GM12878 (cell line): ENCODE measurements at regions not wholly inside any gene's neighbourhood (a gene's known extent, or its start where the extent isn't known, plus 50 kb on each side); places are given as distances from the start of the nearest gene placed in this dataset.

Experiments
- ATAC-seq: fragments of 200-7000 bp; cut with Tn5 transposase; 3 replicates; pipeline ENCODE4 v1.9.1; 2020; ENCODE audit warnings: mild to moderate bottlenecking, moderate library complexity
- BruUV-seq: library from RNA; stranded (reverse); fragments of 400-500 nt; replicated peaks from 2 replicates; lab custom pipeline; 2021; lab: Mats Ljungman, UMichigan
- CTCF ChIA-PET: fragments of 300-600 bp; sonication (Branson Sonifier 250); formaldehyde crosslinking; extraction: SDS; loops from one replicate; lab custom pipeline; 2021; ENCODE audit warnings: inconsistent platforms; lab: Yijun Ruan, JAX
- POLR2A ChIA-PET: fragments of 350-600 bp; formaldehyde crosslinking; extraction: SDS; loops from one replicate; lab custom pipeline; 2021; ENCODE audit warnings: inconsistent platforms; lab: Charles Lee
- RAD21 ChIA-PET: fragments of 300-600 bp; sonication (Branson Sonifier 250); formaldehyde crosslinking; loops from one replicate; lab custom pipeline; 2023; ENCODE audit warnings: antibody characterized with exemption; ENCODE audit not compliant: unreplicated experiment; lab: Charles Lee
- SMC1A ChIA-PET: fragments of 300-600 bp; sonication (Branson Sonifier 250); formaldehyde crosslinking; loops from one replicate; lab custom pipeline; 2023; ENCODE audit not compliant: unreplicated experiment, uncharacterized antibody; lab: Charles Lee
- DNase-seq: peaks from one replicate; pipeline ENCODE4 v3.0.0-alpha.2; 2011; ENCODE audit warnings: low read depth, low spot score
- FAIRE-seq: peaks from 3 replicates; lab custom pipeline; 2011; peaks lifted over from hg19 to GRCh38; lab: Jason Lieb, UNC
- H2AFZ ChIP-seq: 2 replicates; pipeline ENCODE4 v1.6.0; 2011; ENCODE audit warnings: low read depth, low read length, control low read depth; ENCODE audit not compliant: control insufficient read depth
- H3K27ac ChIP-seq: 2 replicates; pipeline ENCODE4 v1.5.1; 2011; ENCODE audit warnings: control low read depth; ENCODE audit not compliant: control insufficient read depth, insufficient read depth
- H3K27me3 ChIP-seq, 2 experiments: replicated peaks in 1 of 2; 2 replicates each; pipeline versions ENCODE4 v1.6.0 to v1.6.1; 2011; ENCODE audit warnings: low read length in 1 of 2; ENCODE audit not compliant: control insufficient read depth in 2 of 2, insufficient read depth in 2 of 2
- H3K36me3 ChIP-seq, 2 experiments: 2 replicates each; pipeline ENCODE4 v1.5.1; 2011; ENCODE audit warnings: low read length in 1 of 2; ENCODE audit not compliant: control insufficient read depth in 2 of 2, insufficient read depth in 2 of 2
- H3K4me1 ChIP-seq: 2 replicates; pipeline ENCODE4 v1.6.1; 2011; ENCODE audit warnings: mild to moderate bottlenecking, low read length, moderate library complexity, mixed read lengths; ENCODE audit not compliant: control insufficient read depth, insufficient read depth
- H3K4me2 ChIP-seq: 2 replicates; pipeline ENCODE4 v1.6.0; 2011; ENCODE audit warnings: control low read depth; ENCODE audit not compliant: control insufficient read depth, insufficient read depth
- H3K4me3 ChIP-seq: fragments of 200-600 bp; sonication (generic); 2 replicates; pipeline ENCODE4 v1.5.1; 2016
- H3K79me2 ChIP-seq: 2 replicates; pipeline ENCODE4 v1.6.0; 2011; ENCODE audit warnings: low read length; ENCODE audit not compliant: control insufficient read depth, insufficient read depth
- H3K9ac ChIP-seq: 2 replicates; pipeline ENCODE4 v1.8.0; 2011; ENCODE audit warnings: low read length, control low read depth, mixed read lengths; ENCODE audit not compliant: control insufficient read depth, insufficient read depth
- H3K9me3 ChIP-seq: replicated peaks from 3 replicates; pipeline ENCODE4 v1.5.1; 2011; ENCODE audit warnings: mild to moderate bottlenecking, low read length; ENCODE audit not compliant: control insufficient read depth, insufficient read depth
- H4K20me1 ChIP-seq: 2 replicates; pipeline ENCODE4 v1.6.0; 2011; ENCODE audit not compliant: control insufficient read depth, insufficient read depth
- CBX3 ChIP-seq: fragments of 200-600 bp; sonication (generic); IDR thresholded peaks from 2 replicates; pipeline ENCODE4 v1.6.1; 2016; ENCODE audit warnings: low read depth, borderline replicate concordance
- CEBPZ ChIP-seq: fragments of 150-350 bp; IDR thresholded peaks from 2 replicates; pipeline ENCODE4 v1.6.1; 2016; ENCODE audit warnings: low read depth, low read length
- HCFC1 ChIP-seq: fragments of 150-350 bp; IDR thresholded peaks from 2 replicates; pipeline ENCODE4 v1.6.1; 2014; ENCODE audit warnings: low read length
- MAX ChIP-seq: IDR thresholded peaks from 2 replicates; pipeline ENCODE4 v1.6.1; 2012; ENCODE audit warnings: low read depth, low read length, improper control_type of control experiment
- MLLT1 ChIP-seq: fragments of 450-650 bp; IDR thresholded peaks from 2 replicates; pipeline ENCODE4 v1.6.1; 2016; ENCODE audit warnings: mild to moderate bottlenecking
- MTA3 ChIP-seq: IDR thresholded peaks from 2 replicates; pipeline ENCODE4 v1.6.1; 2012; ENCODE audit warnings: low read length, inconsistent platforms, borderline replicate concordance
- NFIC ChIP-seq: IDR thresholded peaks from 2 replicates; pipeline ENCODE4 v1.6.1; 2012; ENCODE audit warnings: low read depth, mild to moderate bottlenecking, inconsistent platforms, low read length, moderate library complexity
- NFYB ChIP-seq: IDR thresholded peaks from 2 replicates; pipeline ENCODE4 v1.6.1; 2011; ENCODE audit warnings: low read depth, mild to moderate bottlenecking, low read length, improper control_type of control experiment, moderate library complexity; ENCODE audit not compliant: insufficient read depth
- RELA ChIP-seq: fragments of 450-650 bp; IDR thresholded peaks from 2 replicates; pipeline ENCODE4 v1.8.0; 2014; ENCODE audit warnings: borderline replicate concordance; ENCODE audit not compliant: partially characterized antibody
- RUNX3 ChIP-seq: IDR thresholded peaks from 2 replicates; pipeline ENCODE4 v1.6.1; 2012; ENCODE audit warnings: low read length, inconsistent platforms
- TBL1XR1 ChIP-seq: IDR thresholded peaks from 2 replicates; pipeline ENCODE4 v1.6.1; 2012; ENCODE audit warnings: low read depth, low read length, improper control_type of control experiment
- TCF12 ChIP-seq: IDR thresholded peaks from 2 replicates; pipeline ENCODE4 v1.6.1; 2011; ENCODE audit warnings: low read depth, mild to moderate bottlenecking, low read length
- YY1 ChIP-seq: IDR thresholded peaks from 2 replicates; pipeline ENCODE4 v1.6.1; 2011; ENCODE audit warnings: low read depth, mild to moderate bottlenecking, low read length
- WGBS: methylation state at CpG from one replicate; pipeline ENCODE4 v1.1.6; 2016; ENCODE audit warnings: low lambda C conversion rate; ENCODE audit not compliant: insufficient replicate concordance, insufficient coverage; ENCODE audit errors: missing lambda C conversion rate; 5-methylcytosine and 5-hydroxymethylcytosine counted together
- in situ Hi-C: fragments of 300-500 bp; cut with MboI; formaldehyde crosslinking; loops from 9 replicates; pipeline ENCODE4 v1.14.3; 2018; ENCODE audit warnings: mixed read lengths
- intact Hi-C: fragments of 100-400 bp; cut with micrococcal nuclease; formaldehyde crosslinking; loops from one replicate; pipeline ENCODE4 v1.14.2; 2022; ENCODE audit not compliant: unreplicated experiment
- TF ChIP-seq, protein P1 (sequence below): fragments of 450-650 bp; IDR thresholded peaks from 2 replicates; pipeline ENCODE4 v1.6.1; 2017; ENCODE audit warnings: antibody characterized with exemption, mild to moderate bottlenecking, moderate library complexity
- TF ChIP-seq, protein P2 (sequence below): IDR thresholded peaks from 2 replicates; pipeline ENCODE4 v1.6.1; 2012; ENCODE audit warnings: low read length, inconsistent platforms

- 25% methylated on average over 7 of the region's 7 CpGs for WGBS
- Histone ChIP-seq H3K4me1 (no peaks in the 10 kb centered on the region), H3K9ac (no peak overlapping the region), H3K4me3 (no peak overlapping the region), H4K20me1 (no peaks in the 10 kb centered on the region), H3K27ac (no peak overlapping the region), H2AFZ (no peak overlapping the region), H3K79me2 (no peaks in the 10 kb centered on the region), H3K36me3 (no peaks in the 10 kb centered on the region), H3K27me3 (no peaks in the 10 kb centered on the region), H3K9me3 (no peaks in the 10 kb centered on the region), H3K4me2 (no peak overlapping the region)
- in situ Hi-C loops = no loop called here
- ChIA-PET SMC1A (no interaction called here), CTCF (no interaction called here), RAD21 (no interaction called here), POLR2A (no interaction called here)
- ATAC-seq (no peak), DNase-seq (no peak), FAIRE-seq (no peak)
- no TSS peak for BruUV-seq
- intact Hi-C loops = no loop called here
- TF ChIP-seq MAX = no peak
- TF ChIP-seq, protein P1, sequence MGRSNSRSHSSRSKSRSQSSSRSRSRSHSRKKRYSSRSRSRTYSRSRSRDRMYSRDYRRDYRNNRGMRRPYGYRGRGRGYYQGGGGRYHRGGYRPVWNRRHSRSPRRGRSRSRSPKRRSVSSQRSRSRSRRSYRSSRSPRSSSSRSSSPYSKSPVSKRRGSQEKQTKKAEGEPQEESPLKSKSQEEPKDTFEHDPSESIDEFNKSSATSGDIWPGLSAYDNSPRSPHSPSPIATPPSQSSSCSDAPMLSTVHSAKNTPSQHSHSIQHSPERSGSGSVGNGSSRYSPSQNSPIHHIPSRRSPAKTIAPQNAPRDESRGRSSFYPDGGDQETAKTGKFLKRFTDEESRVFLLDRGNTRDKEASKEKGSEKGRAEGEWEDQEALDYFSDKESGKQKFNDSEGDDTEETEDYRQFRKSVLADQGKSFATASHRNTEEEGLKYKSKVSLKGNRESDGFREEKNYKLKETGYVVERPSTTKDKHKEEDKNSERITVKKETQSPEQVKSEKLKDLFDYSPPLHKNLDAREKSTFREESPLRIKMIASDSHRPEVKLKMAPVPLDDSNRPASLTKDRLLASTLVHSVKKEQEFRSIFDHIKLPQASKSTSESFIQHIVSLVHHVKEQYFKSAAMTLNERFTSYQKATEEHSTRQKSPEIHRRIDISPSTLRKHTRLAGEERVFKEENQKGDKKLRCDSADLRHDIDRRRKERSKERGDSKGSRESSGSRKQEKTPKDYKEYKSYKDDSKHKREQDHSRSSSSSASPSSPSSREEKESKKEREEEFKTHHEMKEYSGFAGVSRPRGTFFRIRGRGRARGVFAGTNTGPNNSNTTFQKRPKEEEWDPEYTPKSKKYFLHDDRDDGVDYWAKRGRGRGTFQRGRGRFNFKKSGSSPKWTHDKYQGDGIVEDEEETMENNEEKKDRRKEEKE = no peak
- TF ChIP-seq CBX3 = no peak
- no peak for TF ChIP-seq NFIC
- TF ChIP-seq HCFC1 = no peak
- TF ChIP-seq RELA = no peak
- no peak for TF ChIP-seq TBL1XR1
- no peak for TF ChIP-seq YY1
- no peak for TF ChIP-seq MTA3
- no peak for TF ChIP-seq MLLT1
- no peak for TF ChIP-seq NFYB
- TF ChIP-seq CEBPZ = no peak
- no peak for TF ChIP-seq TCF12
- TF ChIP-seq RUNX3 = no peak
- TF ChIP-seq, protein P2, sequence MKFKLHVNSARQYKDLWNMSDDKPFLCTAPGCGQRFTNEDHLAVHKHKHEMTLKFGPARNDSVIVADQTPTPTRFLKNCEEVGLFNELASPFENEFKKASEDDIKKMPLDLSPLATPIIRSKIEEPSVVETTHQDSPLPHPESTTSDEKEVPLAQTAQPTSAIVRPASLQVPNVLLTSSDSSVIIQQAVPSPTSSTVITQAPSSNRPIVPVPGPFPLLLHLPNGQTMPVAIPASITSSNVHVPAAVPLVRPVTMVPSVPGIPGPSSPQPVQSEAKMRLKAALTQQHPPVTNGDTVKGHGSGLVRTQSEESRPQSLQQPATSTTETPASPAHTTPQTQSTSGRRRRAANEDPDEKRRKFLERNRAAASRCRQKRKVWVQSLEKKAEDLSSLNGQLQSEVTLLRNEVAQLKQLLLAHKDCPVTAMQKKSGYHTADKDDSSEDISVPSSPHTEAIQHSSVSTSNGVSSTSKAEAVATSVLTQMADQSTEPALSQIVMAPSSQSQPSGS = no peak
These were observed 493.7 kb downstream of the BTBD3 start for GRCh38 chr20:12411246-12411940.
